ENCODE measurements at regions not wholly inside any gene's neighbourhood (a gene's known extent, or its start where the extent isn't known, plus 50 kb on each side); places are given as distances from the start of the nearest gene placed in this dataset.

DNA sequence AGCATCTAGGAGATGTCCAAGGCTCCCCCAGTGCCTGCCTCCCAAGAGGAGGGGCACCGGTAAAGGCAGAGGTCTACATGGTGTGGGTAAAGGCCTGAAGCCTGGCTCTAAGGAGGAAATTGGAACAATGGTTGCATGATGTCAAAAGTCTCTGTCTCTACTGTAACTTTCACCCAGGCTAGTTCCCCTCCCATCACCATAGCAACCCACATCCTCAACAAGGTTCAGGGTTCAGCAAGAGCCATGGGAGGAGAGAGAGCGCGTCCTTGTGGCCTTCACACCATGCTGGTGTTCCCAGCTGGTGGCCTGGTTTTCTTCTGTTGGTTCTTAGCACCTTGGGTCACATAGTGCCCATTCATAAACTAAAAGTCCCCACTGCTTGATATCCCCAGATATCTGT, 196.7 kb upstream of the CDH5 start:
- no peak for DNase-seq

DNA sequence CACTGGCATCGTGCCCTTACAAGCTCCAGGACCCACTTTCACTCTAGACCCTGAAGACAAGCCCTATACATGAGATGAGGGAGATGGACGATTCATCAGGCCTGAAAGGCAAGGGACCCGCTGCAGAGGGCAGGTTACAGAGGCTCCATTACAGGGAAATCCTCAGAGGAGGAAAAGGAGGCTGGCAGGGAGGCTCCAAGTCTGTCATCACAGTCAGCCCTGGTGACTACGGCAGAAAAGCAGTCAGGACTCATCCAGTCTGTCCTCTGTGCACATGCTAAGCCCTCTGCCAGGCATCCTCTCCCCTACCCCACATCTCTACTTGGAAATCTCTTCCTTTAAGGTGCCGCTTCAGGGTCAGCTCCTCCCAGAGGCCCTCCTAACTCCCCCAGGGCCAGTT, 197.7 kb upstream of the CDH5 start:
- no peak for DNase-seq

DNA sequence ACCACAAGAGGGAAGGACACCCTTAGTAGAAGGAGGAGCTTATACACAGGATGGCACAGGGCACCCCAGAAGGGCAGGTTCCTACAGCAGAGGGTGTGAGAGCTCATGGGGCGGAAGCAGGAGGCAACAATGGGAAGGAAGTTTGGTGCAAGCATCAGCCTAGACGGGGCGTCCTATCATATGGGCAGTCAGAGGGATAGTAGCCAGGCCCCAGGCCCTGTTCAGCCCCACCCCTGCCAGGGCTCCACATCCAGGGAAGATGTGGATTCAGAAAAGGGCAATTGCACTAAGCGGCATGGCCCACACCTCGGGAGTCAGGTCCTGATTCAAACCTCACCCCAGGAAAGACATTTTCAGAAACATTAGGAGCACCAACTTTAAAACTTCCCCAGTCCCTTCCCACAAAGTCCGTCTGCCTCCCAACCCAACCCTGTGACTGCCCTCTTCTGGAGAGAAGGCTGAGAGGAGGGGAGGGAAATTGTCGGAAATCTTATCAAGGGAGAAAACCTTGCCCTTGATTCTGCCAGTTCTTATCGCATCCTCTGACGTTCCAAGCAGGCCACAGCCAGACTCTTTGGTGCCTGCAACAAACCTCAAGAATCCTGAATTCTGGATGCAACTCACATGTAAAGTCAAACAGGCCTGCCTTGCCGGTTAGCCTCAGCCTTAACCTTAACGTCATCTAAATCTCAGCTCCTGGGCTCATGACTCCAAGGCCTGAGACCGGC, 198.8 kb upstream of the CDH5 start:
- no peak for DNase-seq

DNA sequence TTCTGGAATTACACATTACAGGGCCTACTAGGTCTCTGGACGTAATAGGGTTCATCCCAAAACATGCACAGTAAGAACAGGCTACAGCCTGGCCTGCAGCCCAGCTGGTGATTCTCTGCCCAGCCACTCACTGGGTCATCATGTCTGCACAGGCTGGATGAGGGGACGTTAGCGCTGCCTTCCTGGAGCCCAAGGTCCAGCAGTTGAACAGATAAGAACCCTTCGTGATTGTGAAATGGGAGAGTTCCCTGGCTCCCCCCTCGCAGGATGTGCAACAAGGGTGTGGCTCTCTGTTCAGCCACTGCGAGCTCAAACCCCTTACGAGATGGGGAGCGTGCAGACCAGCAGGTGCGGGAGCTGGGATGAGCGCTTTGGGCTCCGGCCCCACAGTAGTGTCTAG, 200.0 kb upstream of the CDH5 start:
- DNase-seq, result no peak

DNA sequence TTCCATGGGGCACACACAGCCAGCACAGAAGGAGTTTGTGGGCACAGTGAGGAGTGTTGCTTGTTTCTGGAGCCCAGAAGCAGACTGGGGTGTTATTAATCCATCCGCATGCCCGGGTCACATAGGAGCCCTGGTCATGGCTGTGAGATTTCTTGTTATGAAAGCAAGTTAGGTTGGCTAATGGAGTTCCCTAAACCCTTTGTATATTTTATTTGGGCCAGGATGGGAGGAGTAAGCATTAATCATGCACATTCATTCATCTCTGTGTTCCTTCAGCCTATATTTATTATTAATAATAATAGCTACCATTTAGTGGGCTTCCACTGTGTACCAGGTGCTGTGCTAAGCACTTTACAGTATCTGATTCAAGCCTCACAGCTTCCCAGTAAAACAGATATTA, 200.6 kb upstream of the CDH5 start:
- no peak for DNase-seq

DNA sequence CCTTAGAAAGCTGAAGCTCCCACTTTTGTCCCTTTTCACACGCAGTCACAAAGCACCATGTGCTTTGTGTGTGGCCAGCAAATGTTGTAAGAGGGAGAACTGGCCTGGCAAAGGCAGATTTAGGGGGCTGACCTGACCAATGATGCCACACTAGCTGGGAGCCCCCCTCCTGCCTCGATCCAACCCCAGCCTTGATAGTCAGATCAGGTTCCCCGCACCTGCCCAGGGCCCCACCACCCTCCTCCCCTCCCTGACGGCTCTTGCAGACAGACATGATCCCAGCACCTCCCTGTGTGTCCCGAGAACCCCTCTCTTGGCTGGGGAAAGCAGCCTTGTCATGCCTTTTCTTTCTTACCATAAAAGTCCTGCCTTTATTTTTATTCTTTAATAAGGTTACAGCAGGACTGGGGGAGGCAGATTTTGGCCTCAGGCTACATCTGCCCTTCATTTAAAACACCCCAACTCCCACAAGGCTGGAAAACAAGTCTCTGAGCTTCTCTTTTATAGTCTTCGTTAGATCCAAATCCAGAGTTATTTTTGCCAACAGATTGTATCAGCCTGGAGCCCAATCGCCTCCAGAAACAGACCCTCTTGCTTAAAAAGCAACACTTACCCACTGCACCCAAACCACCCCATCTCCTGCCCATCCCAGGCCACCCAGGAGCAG, 201.8 kb upstream of the CDH5 start:
- DNase-seq, result no peak

DNA sequence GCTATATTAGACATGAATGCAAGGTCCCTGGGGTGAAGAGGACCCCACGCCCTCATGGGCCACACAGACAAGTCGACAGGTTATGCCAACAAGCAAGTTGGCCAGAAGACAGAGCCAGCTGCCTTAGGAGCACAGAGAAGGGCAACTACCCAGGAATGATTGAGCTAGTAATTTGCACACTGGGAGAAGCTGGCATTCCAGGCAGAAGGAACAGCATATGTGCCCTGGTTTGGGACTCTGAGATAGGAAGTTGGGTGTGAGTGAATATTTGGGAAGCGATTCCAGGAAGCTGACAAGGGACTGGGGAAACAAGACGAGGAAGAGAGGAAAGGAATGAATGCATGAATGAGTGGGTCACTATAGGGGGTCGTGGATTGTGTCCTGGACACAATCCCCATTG, 203.7 kb upstream of the CDH5 start:
- no peak for DNase-seq

DNA sequence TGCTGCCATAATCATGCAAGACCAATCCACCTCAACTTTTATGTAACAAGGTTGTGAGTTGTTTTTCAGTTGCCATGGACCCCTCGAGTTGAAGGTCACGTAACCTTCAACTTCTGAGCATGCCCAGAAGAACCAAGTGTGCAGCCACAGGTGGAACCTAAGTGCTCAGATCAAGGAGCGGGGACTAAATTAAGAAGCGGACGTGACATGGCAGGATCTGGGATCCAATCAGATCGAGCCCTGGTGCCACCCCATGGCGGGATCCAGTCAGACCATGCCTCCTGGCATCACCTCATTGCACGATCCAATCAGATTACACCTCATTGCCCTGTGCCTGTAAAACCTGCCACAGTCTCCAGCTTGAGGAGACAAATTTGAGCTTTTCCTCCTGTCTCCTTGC, 204.5 kb upstream of the CDH5 start:
- DNase-seq, result no peak

DNA sequence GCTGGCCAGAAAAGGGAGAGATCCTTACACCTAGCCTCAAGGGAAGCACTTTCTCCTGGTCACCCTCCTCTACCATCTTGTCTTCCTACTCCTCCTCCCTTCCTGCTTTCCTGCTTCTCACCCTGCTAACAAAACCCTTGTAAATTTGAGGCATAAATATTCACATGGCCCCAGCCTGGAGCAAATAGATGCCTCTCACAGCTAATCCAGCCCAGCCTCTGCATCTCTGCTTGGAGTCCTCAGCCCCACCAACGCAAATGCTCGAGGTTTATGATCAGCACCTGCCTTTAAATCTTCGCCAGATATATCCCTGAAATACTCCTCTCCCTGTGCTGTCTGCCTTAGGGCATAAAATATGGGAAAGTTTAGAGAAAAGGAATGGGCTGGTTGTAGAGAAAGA, 205.2 kb upstream of the CDH5 start:
- DNase-seq, result no peak

DNA sequence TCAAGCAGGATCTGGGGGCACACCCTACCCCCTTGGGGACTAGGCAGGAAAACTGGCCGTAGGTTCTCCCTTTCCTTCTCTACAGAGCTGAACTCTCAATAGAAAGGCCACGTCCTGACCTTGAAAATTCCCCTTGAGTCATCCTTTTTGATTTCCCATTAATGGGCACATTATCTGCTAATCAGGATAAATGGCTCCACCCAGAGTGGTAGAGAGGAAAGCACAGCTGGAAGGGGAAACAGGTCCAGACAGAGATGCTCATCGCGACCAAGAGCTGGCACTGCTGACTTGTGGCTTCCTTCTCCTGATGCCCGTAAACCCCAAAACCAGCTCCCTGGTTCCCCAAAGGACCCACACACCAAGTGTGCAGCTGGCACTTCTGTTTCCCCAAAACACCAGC, 206.5 kb upstream of the CDH5 start:
- no peak for DNase-seq

DNA sequence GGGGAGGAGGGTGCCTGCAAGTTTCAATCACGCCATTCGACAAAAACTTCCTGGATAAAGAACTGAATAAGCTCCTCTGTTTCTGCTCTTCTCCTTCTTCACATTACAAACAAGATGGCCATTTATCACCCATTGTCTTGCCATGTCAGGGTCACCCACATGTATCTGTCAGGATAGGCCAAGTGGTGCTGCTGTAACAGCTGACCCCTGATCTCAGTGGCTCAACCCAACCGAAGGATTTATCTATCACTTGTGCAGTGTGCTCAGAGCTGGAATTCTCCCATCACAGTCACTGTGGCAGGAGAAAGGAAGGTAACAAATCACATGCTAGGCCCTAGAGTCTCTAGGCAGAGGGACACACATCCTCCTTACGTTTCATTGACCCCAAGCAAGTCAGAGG, 210.0 kb upstream of the CDH5 start:
- DNase-seq, result no peak

DNA sequence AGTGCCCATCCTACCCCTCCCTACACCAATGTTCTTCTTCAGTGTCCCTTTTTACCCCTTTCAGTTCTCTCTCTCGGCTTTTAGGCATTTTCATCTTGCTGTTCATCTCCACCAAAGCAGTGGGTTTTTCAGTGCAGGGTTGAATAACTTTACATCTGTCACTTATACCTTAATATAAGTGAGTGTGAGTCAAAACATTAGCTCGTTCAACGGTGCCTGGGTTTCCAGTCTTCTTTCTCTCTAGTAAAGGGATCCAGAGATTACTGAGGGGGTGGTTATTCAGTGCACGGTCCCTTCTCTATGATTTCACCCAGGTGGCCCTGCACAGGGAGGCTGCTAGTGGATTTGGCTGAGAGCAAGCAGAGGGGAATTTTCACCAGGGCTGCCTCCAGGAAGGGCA, 210.6 kb upstream of the CDH5 start:
- no peak for DNase-seq

DNA sequence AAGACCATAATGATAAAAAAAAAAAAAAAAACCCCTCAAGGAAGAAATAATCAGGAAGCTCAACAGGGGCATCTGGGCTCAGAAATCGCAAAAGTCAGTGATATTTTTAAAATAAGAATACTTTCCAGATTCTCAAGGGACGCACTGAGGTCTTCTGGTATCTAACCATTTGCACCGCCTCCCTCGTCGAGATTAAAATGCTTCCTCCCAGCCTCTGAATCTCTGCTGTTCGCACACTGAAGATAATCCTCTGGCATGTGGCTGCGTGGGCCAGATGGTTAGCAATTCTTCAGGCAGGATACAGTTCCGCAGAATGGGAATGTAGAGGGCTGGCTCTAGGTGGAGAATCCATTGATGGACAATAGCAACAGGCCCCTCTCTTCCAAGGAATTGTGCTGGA, 211.7 kb upstream of the CDH5 start:
- no peak for DNase-seq

DNA sequence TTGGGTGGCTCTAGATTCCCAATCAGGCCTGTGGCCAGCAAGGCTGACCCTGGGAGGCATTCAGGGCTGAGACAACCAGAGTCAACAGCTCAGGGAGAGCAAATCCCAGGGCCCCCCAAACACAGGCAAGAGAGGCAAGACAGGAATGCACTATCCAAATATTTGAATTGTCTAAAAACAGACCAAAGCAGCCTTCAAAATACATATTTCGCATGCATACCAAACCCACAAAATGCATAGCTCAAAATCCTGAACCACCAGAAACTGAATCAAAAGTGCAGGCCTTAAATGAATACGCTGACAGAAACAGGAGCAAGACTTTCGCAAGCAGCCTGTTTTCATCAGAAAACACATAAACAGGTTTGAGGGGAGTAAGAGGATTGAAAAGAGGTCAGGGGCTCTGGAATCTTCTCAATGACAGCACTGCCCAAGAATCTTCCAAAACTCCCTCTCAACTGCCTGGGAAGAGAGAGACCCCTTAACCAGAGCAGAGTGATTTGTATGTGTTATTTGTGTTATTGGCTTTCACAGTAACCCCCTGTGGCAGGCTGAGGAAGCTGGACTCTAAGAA, 213.6 kb upstream of the CDH5 start:
- DNase-seq, result no peak

DNA sequence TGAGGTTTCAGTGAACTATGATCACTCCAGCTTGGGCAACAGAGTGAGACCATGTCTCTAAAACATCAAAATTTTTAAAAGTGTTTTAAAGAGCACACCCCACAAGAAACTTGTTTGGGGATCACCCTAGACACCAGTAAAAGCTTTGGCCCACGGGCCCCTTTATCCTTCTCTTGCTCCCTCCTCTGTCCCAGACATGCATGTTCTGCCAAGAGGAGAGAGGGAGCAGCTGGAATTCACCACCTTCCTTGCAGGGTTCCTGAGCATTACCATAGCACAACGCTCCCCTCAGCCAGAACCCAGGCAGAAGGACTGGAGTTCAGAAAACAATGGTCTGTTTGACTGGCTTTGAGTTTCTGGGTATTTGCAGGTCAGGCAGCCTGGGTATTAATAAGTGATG, 214.3 kb upstream of the CDH5 start:
- DNase-seq, result no peak

DNA sequence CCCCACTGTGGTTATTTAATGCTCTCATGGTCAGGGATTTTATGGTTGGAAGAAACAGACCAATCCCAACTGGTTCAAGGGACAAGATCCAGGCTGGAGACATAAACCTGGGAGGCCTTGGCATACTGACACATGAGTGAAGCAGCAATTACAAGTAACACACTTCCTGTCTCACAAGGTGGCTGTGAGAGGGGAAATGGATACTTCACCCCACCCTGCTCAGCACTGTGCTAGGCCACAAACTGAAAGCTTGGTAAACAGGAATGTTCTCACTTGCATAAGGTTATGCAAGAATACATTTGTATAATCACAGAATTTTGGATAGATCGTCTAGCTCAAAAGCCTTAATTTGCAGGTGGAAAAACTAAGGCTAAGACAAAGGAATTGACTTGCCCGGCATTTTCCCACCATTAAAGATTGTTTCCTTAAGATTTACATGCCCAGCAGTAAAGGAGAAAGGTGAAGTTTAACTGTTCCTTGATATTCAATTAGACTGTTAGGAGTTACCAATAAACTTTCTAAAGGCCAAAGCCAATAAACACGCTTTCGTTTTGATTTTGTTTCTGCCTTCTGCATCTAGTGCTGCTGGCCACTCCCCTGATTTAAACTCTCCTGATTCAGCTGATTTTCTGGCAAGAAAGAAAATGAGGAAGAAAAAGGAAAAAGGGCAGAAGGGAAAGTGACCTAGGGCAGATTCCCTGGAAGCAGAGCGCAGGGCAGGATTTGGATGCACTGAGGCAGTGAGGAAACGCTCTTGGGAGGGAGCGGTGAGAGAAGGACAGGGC, 215.6 kb upstream of the CDH5 start:
- DNase-seq, result no peak

DNA sequence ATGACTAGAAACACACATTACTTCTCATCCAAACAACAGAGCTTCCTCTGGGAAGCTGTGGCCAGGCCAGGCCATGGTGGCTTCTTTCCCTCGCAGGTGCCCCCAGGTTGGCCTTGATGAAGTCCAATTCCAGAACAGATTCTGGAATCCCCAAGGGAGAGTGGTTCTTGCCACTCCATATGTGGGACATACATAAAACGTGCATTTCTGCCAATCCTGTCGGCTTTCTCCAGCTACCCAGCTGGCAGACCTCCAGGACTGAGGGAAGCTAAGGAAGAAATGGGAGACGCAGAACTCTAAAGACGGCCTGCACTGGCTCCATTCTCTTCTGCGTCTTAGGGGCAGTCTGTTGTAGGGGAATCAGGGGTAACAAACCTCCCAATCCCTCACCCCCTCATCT, 219.2 kb upstream of the CDH5 start:
- no peak for DNase-seq

DNA sequence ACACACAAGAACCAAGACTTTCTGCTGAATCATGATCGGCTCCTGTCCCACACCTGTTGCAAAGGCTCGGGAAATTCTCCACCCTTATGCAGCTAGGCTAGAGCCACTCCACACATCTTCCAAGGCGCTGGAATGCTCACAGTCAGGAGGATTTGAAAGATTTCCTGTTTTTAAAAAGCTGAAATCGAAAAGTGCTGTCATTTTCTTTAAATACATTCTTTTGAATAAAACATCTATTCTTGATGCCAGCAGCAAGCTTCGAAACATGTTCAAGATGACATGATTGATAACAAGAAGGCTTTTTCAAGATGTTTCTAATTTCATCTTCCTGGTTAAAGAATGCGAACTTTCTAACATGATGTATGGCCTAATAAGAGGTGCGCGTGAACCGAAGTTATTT, 219.7 kb upstream of the CDH5 start:
- no peak for DNase-seq

DNA sequence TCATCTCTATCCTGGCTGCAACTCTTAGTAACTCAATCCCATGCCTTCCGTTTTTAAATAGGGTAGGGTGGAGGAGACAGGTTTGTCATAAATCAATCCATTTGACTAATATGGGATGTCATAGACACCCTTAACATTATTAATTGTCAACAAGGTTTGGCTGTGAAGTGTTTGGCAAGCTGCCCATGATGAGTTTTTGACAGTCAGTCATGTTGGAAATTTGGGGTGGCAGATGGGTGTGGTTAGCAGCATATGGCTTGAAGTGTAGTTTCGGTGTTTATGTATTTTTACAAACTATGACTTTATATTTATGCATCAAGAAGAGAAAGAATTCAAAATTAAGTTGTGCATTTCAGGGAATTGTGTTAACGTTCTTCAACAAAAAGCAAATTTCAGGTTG, 221.8 kb upstream of the CDH5 start:
- DNase-seq, result no peak

DNA sequence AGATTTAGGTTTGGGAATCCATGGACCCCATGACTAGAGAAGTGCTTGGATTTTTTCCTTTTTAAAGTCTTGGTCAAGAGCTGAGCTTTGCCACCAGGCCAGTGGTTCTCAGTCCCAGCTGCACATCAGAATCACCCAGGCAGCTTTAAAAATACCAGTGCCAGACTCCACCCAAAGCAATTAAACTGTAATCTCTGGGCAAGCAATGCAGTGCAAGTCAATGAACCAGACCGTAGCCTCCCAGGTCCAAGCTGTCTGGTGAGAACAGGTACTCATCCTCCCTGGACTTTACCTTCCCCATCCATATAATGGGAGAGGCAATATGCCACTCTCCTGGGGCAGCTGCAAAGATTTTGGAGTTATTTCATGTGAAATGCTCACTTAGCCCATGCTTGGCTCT, 223.1 kb upstream of the CDH5 start:
- DNase-seq, result no peak

DNA sequence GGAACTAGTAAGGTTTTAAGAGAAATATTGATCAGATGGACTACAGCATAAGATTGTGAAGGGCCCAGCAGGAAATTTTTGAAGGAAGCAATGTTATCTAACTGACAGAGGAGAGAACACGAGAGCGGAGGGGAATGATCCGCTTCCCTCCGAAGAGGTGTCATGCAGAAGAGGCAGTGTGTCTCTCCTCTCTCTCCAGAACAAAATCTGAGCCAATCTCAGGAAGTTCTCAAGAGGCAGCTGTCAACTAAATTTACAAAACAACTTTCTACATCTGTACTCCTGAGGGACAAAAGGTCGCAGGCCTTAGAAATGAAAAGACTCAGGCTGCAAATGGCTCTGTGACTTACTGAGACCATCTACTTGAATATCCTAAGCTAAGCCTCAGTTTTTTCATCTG, 224.6 kb upstream of the CDH5 start:
- DNase-seq, result no peak

DNA sequence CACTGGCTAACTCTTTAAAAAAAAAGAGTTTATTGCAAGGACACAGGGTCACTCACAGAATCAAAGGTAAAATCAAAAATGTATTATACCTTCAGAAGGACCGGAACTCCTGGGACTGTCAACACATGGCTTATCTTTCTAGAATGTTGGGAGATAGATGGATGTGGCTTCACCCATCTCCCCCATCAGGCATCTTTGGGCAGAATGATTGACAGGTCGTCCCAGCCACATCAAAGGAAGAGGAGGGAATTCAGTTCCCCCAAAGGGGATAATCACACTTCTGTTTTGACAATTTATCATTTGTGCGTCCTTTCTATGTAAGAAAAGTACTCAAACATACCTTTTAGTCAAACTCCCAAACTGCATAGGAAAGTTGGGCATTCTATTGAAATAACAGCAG, 228.6 kb upstream of the CDH5 start:
- no peak for DNase-seq

DNA sequence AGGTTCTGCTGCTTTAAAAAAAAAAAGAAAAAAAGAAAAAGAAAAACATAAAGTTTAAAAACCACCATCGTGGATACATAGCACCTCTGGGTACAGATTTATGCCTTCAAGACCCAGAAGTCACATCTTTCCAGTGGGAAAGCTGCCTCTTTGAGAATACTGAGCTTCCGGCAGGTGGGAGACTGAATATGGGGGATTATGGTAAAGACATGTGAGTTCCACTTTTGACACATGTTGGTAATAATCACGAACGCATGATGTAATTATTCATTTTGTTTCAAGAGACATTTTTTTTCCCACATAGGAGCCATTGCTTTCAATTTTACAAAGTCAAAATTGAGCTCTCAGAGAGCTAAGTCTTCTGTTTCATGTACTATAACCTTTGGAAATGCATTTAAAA, 229.7 kb upstream of the CDH5 start:
- no peak for DNase-seq

DNA sequence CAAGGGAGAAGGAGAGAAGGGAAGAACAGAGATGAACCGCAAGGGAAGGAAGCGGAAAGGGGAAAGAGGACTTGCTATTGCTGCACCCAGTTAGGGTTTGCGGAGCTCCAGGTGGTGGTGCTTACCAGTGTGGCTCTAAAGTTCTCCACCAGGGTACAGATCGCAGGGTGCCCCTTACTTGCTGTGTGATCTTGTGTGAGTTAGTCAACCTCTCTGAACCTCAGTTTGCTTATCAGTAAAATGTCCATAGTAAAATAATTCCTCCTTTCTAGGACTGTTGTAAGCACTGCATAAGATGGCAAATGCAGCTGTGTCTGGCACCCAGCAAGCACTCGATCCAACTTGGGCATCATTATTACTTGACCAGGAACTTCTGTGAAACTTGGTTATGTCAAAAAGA, 230.7 kb upstream of the CDH5 start:
- no peak for DNase-seq

All from retina (tissue), 1 donor.